LNCaP clone FGC (cell line): ENCODE measurements at regions not wholly inside any gene's neighbourhood (a gene's known extent, or its start where the extent isn't known, plus 50 kb on each side); places are given as distances from the start of the nearest gene placed in this dataset.

ENCODE experiments used
- DNase-seq: peaks from one replicate; pipeline ENCODE4 v3.0.0-alpha.2; 2011; ENCODE audit warnings: low read depth
- H3K4me3 ChIP-seq: 2 replicates; pipeline ENCODE4 v1.5.1; 2011; ENCODE audit warnings: mild to moderate bottlenecking, low read depth, low read length, control low read depth
- TF ChIP-seq, protein P1 (sequence below): IDR thresholded peaks from 2 replicates; pipeline ENCODE4 v1.5.1; 2012; ENCODE audit warnings: mild to moderate bottlenecking; ENCODE audit not compliant: control insufficient read depth, insufficient read depth; ENCODE audit errors: extremely low read depth

- H3K4me3 ChIP-seq = no peak overlapping the region
- DNase-seq = no peak
- TF ChIP-seq, protein P1, sequence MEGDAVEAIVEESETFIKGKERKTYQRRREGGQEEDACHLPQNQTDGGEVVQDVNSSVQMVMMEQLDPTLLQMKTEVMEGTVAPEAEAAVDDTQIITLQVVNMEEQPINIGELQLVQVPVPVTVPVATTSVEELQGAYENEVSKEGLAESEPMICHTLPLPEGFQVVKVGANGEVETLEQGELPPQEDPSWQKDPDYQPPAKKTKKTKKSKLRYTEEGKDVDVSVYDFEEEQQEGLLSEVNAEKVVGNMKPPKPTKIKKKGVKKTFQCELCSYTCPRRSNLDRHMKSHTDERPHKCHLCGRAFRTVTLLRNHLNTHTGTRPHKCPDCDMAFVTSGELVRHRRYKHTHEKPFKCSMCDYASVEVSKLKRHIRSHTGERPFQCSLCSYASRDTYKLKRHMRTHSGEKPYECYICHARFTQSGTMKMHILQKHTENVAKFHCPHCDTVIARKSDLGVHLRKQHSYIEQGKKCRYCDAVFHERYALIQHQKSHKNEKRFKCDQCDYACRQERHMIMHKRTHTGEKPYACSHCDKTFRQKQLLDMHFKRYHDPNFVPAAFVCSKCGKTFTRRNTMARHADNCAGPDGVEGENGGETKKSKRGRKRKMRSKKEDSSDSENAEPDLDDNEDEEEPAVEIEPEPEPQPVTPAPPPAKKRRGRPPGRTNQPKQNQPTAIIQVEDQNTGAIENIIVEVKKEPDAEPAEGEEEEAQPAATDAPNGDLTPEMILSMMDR = no peak
Observed at GRCh38 chr12:127231371-127231770, 1035.6 kb upstream of the TMEM132C start.

DNA sequence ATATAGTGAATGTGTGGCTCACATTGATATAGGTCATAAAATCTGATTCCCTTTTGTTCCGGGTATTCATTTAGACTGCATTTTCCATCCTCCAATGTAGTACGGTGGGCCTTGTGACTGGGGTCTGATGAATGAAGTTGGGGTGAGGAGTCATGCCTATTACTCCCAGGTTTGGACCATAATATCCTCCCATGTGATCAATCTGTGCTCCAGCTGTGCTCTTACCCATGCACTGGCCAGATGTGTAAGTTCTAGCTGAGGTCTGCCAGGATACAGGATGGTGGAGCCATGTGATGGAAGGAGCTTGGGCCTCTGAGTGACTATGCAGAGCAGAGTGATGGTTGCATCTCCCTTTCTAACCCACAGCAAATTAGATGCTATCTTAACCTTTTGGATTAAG, 1034.0 kb upstream of the TMEM132C start:
- no peak overlapping the region for H3K4me3 ChIP-seq
- no peak for DNase-seq
- TF ChIP-seq, protein P1 = no peak

- TF ChIP-seq, protein P1 = no peak
- H3K4me3 ChIP-seq = no peak overlapping the region
- no peak for DNase-seq
Observed at GRCh38 chr12:127235761-127236160, 1031.2 kb upstream of the TMEM132C start.

- H3K4me3 ChIP-seq = no peak overlapping the region
- DNase-seq = no peak
- TF ChIP-seq, protein P1 = no peak
Observed at GRCh38 chr12:127236491-127236890, 1030.5 kb upstream of the TMEM132C start.

DNA sequence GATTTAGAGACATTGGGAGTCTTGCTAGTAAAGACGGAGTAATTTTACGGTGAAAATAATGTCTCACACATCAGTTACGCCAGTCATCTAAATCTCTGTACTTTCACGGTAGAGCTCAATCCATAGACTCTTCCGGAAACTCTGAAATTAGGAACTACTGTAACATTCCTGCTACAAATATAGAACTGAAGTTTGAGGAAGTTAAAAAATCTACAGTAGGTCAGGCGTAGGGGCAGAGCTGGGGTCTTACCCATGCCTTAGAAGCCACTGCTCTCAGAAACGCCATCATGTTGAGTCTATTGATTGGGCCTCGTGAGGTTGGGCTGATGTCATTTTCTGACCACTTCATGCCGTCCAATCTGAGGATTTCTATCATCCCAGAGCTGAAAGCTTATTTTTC, 1029.8 kb upstream of the TMEM132C start:
- H3K4me3 ChIP-seq = no peak overlapping the region
- no peak for DNase-seq
- TF ChIP-seq, protein P1 = no peak

GRCh38 chr12:127238107-127238506, 1028.9 kb upstream of the TMEM132C start:
- TF ChIP-seq, protein P1 = no peak
- no peak for DNase-seq
- H3K4me3 ChIP-seq = no peak overlapping the region

GRCh38 chr12:127239781-127240180, 1027.2 kb upstream of the TMEM132C start:
- no peak for DNase-seq
- H3K4me3 ChIP-seq = no peak overlapping the region
- TF ChIP-seq, protein P1 = no peak
